ENCODE measurements at regions not wholly inside any gene's neighbourhood (a gene's known extent, or its start where the extent isn't known, plus 50 kb on each side); places are given as distances from the start of the nearest gene placed in this dataset.
A peak's percentile ranks its signal among the peaks of the same experiment; 100 is the strongest.

DNA sequence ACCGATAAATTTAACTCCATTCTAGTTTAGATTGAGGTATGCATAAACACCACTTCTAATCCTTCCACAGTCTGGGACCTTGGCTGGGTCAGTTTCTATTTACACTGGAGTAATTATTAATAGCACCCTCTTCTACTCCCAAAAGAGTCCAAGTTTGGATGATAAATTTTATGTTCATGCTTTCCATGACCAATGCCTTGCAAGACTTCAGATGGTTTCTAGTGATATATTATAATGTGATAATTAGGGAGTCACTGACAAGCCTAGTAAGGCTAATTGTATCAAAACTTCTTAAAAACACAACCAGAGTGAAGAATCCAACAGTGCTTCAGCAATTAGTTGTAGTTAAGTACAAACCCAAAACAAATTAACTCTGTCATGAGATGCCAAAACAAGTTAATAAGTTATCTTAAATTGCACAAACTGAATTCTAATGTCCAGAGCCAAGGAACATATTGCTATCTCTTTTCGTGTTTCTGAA is 489.6 kb downstream of the TTLL7 start:
- H3K9ac ChIP-seq (ENCODE audit: low read depth, low read length, poor library complexity): no peak overlapping the region
- no peak overlapping the region for H3K4me3 ChIP-seq (ENCODE audit: low read length in 2 of 2)
- no peak overlapping the region for H2AFZ ChIP-seq (ENCODE audit: low read length)
- no peak overlapping the region for H3K23ac ChIP-seq (ENCODE audit: low read depth, low read length, poor library complexity)
- H2BK15ac ChIP-seq (ENCODE audit: low read length): no peak overlapping the region
- no peak overlapping the region for H3K4me2 ChIP-seq (ENCODE audit: insufficient read depth, low read length, poor library complexity, severe bottlenecking)
- no peak overlapping the region for H3K14ac ChIP-seq (ENCODE audit: low read length)
- no peak overlapping the region for H3K4ac ChIP-seq (ENCODE audit: low read length)
- no peak overlapping the region for H2BK5ac ChIP-seq (ENCODE audit: low read length)
- H2BK120ac ChIP-seq (ENCODE audit: low read depth, low read length): no peak overlapping the region
- H3K79me1 ChIP-seq (ENCODE audit: low read depth, low read length): no peaks in the 10 kb centered on the region
- no peaks in the 10 kb centered on the region for H3K36me3 ChIP-seq (replicated peaks in 1 of 2; ENCODE audit: control insufficient read depth in 2 of 2, insufficient read depth in 2 of 2, low read length in 2 of 2)
- no peak overlapping the region for H3K18ac ChIP-seq (ENCODE audit: low read length)
- WGBS, 2 donors (ENCODE audit: extremely low coverage in 2 of 2, insufficient read length in 2 of 2, insufficient replicate concordance in 1 of 2): no CpG with 5 or more reads among the region's 2 CpGs
- no peak overlapping the region for H4K91ac ChIP-seq (ENCODE audit: low read depth, low read length, poor library complexity)
- H2BK12ac ChIP-seq (ENCODE audit: low read length): no peak overlapping the region
- DNase-seq (ENCODE audit: low spot score): no peak
- H2AK5ac ChIP-seq (ENCODE audit: low read depth, low read length): no peak overlapping the region
- H4K8ac ChIP-seq (ENCODE audit: low read depth, low read length): no peak overlapping the region
- H3K27ac ChIP-seq (replicated peaks; ENCODE audit: low read length): no peak overlapping the region
- no peaks in the 10 kb centered on the region for H3K27me3 ChIP-seq (ENCODE audit: control insufficient read depth in 3 of 3, insufficient read depth in 3 of 3, low read depth in 1 of 3, low read length in 3 of 3)
- no peaks in the 10 kb centered on the region for H3K9me3 ChIP-seq (replicated peaks in 1 of 2; ENCODE audit: control insufficient read depth in 2 of 2, insufficient read depth in 1 of 2, low read depth in 1 of 2, low read length in 2 of 2)
- peaks cover 0 to 4% of the 10 kb centered on the region in 2 donors for H3K4me1 ChIP-seq (ENCODE audit: control insufficient read depth in 2 of 2, insufficient read depth in 1 of 2, low read depth in 1 of 2, low read length in 2 of 2)

- no peak overlapping the region for H4K8ac ChIP-seq (ENCODE audit: low read depth, low read length)
- no peaks in the 10 kb centered on the region for H3K9me3 ChIP-seq (replicated peaks in 1 of 2; ENCODE audit: control insufficient read depth in 2 of 2, insufficient read depth in 1 of 2, low read depth in 1 of 2, low read length in 2 of 2)
- H2BK120ac ChIP-seq (ENCODE audit: low read depth, low read length): no peak overlapping the region
- no peak overlapping the region for H3K14ac ChIP-seq (ENCODE audit: low read length)
- no peak overlapping the region for H3K9ac ChIP-seq (ENCODE audit: low read depth, low read length, poor library complexity)
- H3K27me3 ChIP-seq (ENCODE audit: control insufficient read depth in 3 of 3, insufficient read depth in 3 of 3, low read depth in 1 of 3, low read length in 3 of 3): no peaks in the 10 kb centered on the region
- no peaks in the 10 kb centered on the region for H3K79me1 ChIP-seq (ENCODE audit: low read depth, low read length)
- no peak overlapping the region for H2BK12ac ChIP-seq (ENCODE audit: low read length)
- H2BK15ac ChIP-seq (ENCODE audit: low read length): no peak overlapping the region
- no peak for DNase-seq (ENCODE audit: low spot score)
- H2AK5ac ChIP-seq (ENCODE audit: low read depth, low read length): no peak overlapping the region
- H3K4me2 ChIP-seq (ENCODE audit: insufficient read depth, low read length, poor library complexity, severe bottlenecking): no peak overlapping the region
- H3K4me3 ChIP-seq (ENCODE audit: low read length in 2 of 2): no peak overlapping the region
- no peak overlapping the region for H3K23ac ChIP-seq (ENCODE audit: low read depth, low read length, poor library complexity)
- H3K27ac ChIP-seq (replicated peaks; ENCODE audit: low read length): no peak overlapping the region
- no peak overlapping the region for H3K4ac ChIP-seq (ENCODE audit: low read length)
- H4K91ac ChIP-seq (ENCODE audit: low read depth, low read length, poor library complexity): no peak overlapping the region
- no peak overlapping the region for H2BK5ac ChIP-seq (ENCODE audit: low read length)
- peak overlapping the region; percentile 27 for H2AFZ ChIP-seq (ENCODE audit: low read length)
- WGBS, 2 donors (ENCODE audit: extremely low coverage in 2 of 2, insufficient read length in 2 of 2, insufficient replicate concordance in 1 of 2): 100% methylated on average over 1 of the region's 3 CpGs; no CpG with 5 or more reads in 1 of the 2 donors
- H3K36me3 ChIP-seq (replicated peaks in 1 of 2; ENCODE audit: control insufficient read depth in 2 of 2, insufficient read depth in 2 of 2, low read length in 2 of 2): no peaks in the 10 kb centered on the region
- no peak overlapping the region for H3K18ac ChIP-seq (ENCODE audit: low read length)
- H3K4me1 ChIP-seq (ENCODE audit: control insufficient read depth in 2 of 2, insufficient read depth in 1 of 2, low read depth in 1 of 2, low read length in 2 of 2): peaks cover 0 to 4% of the 10 kb centered on the region in 2 donors
Observed at GRCh38 chr1:83508485-83509151, 490.3 kb downstream of the TTLL7 start.

DNA sequence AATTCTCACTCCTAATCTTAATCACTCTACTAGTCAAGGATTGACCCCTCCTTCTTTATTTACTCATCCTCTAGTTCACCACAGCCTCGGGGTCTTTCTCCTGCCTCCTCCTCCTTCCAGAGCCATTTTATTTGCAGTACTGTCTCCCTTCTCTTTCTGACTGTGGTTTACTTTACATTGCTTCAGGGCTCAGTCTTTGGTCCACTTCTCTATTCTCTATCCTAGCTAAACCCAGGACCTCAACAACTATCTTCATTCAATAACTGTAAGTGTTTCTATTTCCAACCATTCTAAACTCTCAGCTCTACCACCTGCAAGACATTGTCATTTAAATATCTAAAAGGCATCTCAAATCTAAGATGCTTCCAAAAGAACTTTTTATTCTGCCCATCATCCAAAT is 493.8 kb downstream of the TTLL7 start:
- H2BK5ac ChIP-seq (ENCODE audit: low read length): no peak overlapping the region
- H2BK12ac ChIP-seq (ENCODE audit: low read length): no peak overlapping the region
- H3K4me3 ChIP-seq (ENCODE audit: low read length in 2 of 2): no peak overlapping the region
- peaks cover 0 to 4% of the 10 kb centered on the region in 2 donors for H3K4me1 ChIP-seq (ENCODE audit: control insufficient read depth in 2 of 2, insufficient read depth in 1 of 2, low read depth in 1 of 2, low read length in 2 of 2)
- no peak overlapping the region for H3K14ac ChIP-seq (ENCODE audit: low read length)
- H3K27me3 ChIP-seq (ENCODE audit: control insufficient read depth in 3 of 3, insufficient read depth in 3 of 3, low read depth in 1 of 3, low read length in 3 of 3): no peaks in the 10 kb centered on the region
- no peak overlapping the region for H2AFZ ChIP-seq (ENCODE audit: low read length)
- no peaks in the 10 kb centered on the region for H3K9me3 ChIP-seq (replicated peaks in 1 of 2; ENCODE audit: control insufficient read depth in 2 of 2, insufficient read depth in 1 of 2, low read depth in 1 of 2, low read length in 2 of 2)
- no peak overlapping the region for H3K23ac ChIP-seq (ENCODE audit: low read depth, low read length, poor library complexity)
- H4K91ac ChIP-seq (ENCODE audit: low read depth, low read length, poor library complexity): no peak overlapping the region
- no peak overlapping the region for H2BK120ac ChIP-seq (ENCODE audit: low read depth, low read length)
- no peak for DNase-seq (ENCODE audit: low spot score)
- no peaks in the 10 kb centered on the region for H3K79me1 ChIP-seq (ENCODE audit: low read depth, low read length)
- no peak overlapping the region for H2AK5ac ChIP-seq (ENCODE audit: low read depth, low read length)
- no peak overlapping the region for H3K4me2 ChIP-seq (ENCODE audit: insufficient read depth, low read length, poor library complexity, severe bottlenecking)
- no peak overlapping the region for H3K27ac ChIP-seq (replicated peaks; ENCODE audit: low read length)
- no peak overlapping the region for H2BK15ac ChIP-seq (ENCODE audit: low read length)
- no peak overlapping the region for H3K4ac ChIP-seq (ENCODE audit: low read length)
- H3K18ac ChIP-seq (ENCODE audit: low read length): no peak overlapping the region
- H4K8ac ChIP-seq (ENCODE audit: low read depth, low read length): no peak overlapping the region
- WGBS, 2 donors (ENCODE audit: extremely low coverage in 2 of 2, insufficient read length in 2 of 2, insufficient replicate concordance in 1 of 2): no CpG with 5 or more reads among the region's 1 CpG
- no peaks in the 10 kb centered on the region for H3K36me3 ChIP-seq (replicated peaks in 1 of 2; ENCODE audit: control insufficient read depth in 2 of 2, insufficient read depth in 2 of 2, low read length in 2 of 2)
- H3K9ac ChIP-seq (ENCODE audit: low read depth, low read length, poor library complexity): no peak overlapping the region

DNA sequence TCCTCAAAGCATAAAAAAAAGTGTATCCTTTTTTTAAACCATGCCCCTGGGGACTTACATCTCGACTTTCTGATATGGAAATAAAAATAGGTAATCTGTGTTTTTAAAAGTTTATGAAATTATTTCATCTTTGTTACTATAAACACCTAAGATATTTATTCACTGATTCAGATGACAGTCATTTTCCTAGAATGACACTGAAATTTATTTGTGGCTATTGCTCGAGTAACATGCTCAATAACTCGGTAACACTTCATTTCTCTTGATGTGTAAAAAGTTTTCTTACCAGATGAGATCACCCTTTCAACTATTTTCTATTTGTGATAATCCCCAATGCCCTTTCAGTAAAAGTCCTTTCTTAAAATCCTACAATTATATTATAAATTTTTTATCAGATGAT is 495.8 kb downstream of the TTLL7 start:
- Histone ChIP-seq H3K14ac (ENCODE audit: low read length) (no peak overlapping the region), H3K79me1 (ENCODE audit: low read depth, low read length) (no peaks in the 10 kb centered on the region), H4K91ac (ENCODE audit: low read depth, low read length, poor library complexity) (no peak overlapping the region), H2BK120ac (ENCODE audit: low read depth, low read length) (no peak overlapping the region), H3K18ac (ENCODE audit: low read length) (no peak overlapping the region), H3K9ac (ENCODE audit: low read depth, low read length, poor library complexity) (no peak overlapping the region), H2AK5ac (ENCODE audit: low read depth, low read length) (no peak overlapping the region), H3K4me1 (ENCODE audit: control insufficient read depth in 2 of 2, insufficient read depth in 1 of 2, low read depth in 1 of 2, low read length in 2 of 2) (no peaks in the 10 kb centered on the region), H2AFZ (ENCODE audit: low read length) (no peak overlapping the region), H3K36me3 (replicated peaks in 1 of 2; ENCODE audit: control insufficient read depth in 2 of 2, insufficient read depth in 2 of 2, low read length in 2 of 2) (no peaks in the 10 kb centered on the region), H3K27ac (replicated peaks; ENCODE audit: low read length) (no peak overlapping the region), H2BK5ac (ENCODE audit: low read length) (no peak overlapping the region), H3K9me3 (replicated peaks in 1 of 2; ENCODE audit: control insufficient read depth in 2 of 2, insufficient read depth in 1 of 2, low read depth in 1 of 2, low read length in 2 of 2) (no peaks in the 10 kb centered on the region), H3K4ac (ENCODE audit: low read length) (no peak overlapping the region), H3K23ac (ENCODE audit: low read depth, low read length, poor library complexity) (no peak overlapping the region), H3K4me2 (ENCODE audit: insufficient read depth, low read length, poor library complexity, severe bottlenecking) (no peak overlapping the region), H2BK15ac (ENCODE audit: low read length) (no peak overlapping the region), H2BK12ac (ENCODE audit: low read length) (no peak overlapping the region), H3K4me3 (ENCODE audit: low read length in 2 of 2) (no peak overlapping the region), H4K8ac (ENCODE audit: low read depth, low read length) (no peak overlapping the region), H3K27me3 (ENCODE audit: control insufficient read depth in 3 of 3, insufficient read depth in 3 of 3, low read depth in 1 of 3, low read length in 3 of 3) (no peaks in the 10 kb centered on the region)
- no CpG with 5 or more reads among the region's 3 CpGs for WGBS, 2 donors (ENCODE audit: extremely low coverage in 2 of 2, insufficient read length in 2 of 2, insufficient replicate concordance in 1 of 2)
- no peak for DNase-seq (ENCODE audit: low spot score)
